Suppressor macrophage treated with lipopolysaccharide for 1 hour (primary cell): ENCODE measurements at regions not wholly inside any gene's neighbourhood (a gene's known extent, or its start where the extent isn't known, plus 50 kb on each side); places are given as distances from the start of the nearest gene placed in this dataset.

Source experiments
- DNase-seq, 3 donors: peaks; one replicate each; pipeline ENCODE4 v3.0.0-alpha.2; 2020 to 2022

DNA sequence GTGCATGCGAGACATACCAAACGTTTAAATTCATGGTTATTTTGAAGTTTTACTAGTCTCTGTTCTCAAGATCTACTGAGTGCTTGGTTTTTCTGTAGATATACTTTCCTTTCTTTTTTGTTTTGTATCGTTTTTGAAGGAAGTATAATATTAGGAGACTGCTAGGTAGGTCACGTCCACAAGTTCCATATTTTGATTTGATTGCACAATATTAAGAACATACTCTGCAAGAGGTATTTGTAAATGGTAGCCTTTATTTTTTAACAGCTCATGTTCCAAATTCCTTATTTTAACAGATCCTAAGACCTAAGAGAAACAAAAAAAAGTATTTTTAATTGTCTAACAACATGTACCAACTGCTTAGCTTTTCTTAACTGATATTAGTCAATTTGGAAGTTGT lies 156.7 kb downstream of the SERPINI1 start:
- DNase-seq: peak in 1 of 3 donors; percentile 25

DNA sequence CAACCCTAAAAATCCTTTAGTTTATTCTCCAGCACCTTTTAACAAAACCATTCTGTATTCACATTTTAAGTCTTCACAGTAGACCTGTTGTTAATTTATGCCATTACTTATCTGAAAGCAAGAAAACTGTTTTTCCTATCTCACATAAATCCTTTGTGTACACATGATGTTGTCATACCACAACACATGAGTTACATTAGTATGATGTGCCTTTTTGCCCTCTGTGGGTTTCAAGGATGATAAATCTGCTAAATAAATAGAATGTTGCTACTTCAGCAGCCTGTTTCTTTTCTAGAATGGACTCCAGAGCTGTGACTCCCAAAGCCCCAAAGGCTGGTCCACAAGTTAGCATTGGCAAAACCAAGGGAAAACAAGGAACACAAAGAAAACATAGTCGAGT lies 151.6 kb downstream of the SERPINI1 start:
- no peak for DNase-seq

DNA sequence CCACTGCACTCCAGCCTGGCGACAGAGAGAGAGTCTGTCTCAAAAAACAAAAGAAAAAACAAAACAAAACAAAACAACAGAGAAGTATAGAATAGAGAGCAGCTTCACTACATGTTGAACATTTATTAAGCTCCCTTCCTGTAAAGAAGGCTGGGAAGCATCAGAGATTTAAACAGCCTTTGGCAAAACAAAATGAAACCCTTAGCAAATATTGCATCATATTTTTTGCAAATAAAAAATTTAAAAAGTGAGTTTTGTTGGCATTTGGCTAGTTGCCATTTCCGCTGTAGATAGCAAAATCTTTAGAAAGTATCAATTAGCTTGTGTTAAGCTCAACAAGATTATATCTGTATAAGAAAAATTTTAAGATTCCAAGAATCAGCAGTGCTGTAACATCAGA lies 151.2 kb downstream of the SERPINI1 start:
- DNase-seq: no peak

DNA sequence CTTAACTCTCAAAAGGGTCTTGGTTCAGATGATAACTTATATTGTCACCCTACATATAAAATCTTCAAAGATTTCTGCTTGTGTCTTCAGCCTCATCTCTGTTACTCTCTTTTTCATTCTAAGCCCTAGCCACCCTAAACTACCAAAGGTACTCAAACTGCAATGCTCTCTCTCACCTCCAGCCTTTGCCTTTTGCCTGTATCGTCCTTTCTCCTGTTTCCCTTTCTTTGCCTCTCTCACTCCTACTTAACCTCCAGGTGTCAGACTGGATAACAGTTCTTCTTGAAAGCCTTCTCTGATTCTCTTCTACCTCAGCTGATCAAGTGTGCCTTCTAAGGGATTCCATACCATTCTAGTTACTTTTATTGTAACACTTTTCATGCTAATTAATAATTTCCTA lies 149.8 kb downstream of the SERPINI1 start:
- DNase-seq: no peak

DNA sequence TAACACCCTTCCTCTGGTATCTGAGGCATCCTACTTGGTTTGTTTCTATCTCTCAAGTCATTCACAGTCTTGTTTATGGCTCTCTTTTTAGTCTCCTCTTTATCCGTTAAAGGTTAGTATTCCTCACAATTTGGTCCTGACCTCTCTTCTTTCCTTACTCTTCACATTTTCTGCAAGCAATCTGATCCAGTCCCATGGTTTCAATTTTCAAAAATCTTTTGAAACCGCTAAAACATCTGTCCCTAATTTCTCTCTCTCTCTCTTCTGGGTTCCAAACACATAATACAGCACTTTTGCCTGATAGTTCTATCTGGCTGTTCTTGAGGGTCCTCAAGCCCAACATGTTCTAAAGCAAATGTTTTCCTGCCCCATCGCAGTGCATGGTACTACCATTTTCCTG lies 149.0 kb downstream of the SERPINI1 start:
- no peak for DNase-seq

DNA sequence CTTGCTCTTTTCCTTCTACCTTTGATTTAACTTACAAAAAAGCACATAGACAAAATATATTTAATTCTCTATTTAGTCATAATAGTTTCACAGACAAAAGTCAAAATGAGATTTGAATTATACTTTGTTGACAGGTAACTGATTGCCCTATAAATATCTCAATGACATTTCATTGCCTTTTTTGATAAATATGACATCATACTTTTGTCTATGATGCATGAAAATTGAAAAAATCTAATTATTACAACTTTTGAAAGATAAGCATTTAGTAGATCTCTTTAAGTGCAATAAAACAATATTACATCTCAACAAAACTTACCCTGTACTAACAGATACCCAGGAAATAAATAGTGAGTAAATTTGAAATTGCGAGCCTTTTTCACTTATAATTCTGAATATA lies 147.9 kb downstream of the SERPINI1 start:
- DNase-seq: no peak

DNA sequence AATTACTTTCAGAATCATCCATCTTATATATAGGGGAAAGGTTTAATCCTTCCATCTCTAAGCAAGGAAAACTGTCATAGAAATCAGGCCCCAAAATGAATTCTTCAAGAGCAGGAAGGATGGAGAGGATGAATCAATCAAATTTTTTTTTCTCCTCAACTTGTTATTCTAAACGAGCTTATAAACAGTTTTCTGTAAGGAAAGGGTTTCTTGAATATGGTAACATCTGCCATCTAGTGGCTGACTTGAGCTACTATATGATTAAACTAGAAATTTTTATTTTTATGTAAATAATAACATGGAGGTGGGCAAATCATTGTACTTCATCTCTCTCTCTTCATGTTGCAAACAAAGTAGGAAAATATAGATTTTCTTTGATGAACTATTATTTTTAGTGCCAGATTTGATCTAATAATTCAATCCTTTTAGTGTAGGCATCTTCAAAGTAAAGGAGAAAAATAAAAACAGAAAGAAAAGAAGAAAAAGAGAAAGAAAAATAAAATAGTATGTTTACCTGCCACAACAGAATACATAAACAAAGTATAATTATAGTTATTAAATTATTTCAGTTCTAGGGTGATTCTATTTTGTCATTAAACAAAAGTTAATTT lies 146.6 kb downstream of the SERPINI1 start:
- DNase-seq: peak; percentile 45 to 84 (median 77)

DNA sequence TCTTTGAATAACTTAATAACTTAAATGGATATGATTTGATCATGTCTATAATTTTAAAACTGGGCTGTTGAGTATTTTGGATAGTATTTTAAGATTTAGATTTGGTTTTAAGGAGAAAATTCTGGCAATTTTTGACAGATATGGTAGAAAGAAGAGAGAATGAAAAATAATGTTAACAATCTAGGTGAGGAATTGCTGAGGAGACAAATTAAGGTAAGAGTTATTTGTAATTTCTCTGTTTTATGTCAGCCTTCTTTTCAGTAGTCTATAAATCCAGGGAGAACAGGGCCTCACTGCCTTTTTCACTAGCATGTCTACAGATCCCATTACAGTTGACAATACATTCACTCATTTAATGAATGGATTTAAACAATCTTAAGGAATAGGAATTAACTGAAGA lies 144.7 kb downstream of the SERPINI1 start:
- no peak for DNase-seq

DNA sequence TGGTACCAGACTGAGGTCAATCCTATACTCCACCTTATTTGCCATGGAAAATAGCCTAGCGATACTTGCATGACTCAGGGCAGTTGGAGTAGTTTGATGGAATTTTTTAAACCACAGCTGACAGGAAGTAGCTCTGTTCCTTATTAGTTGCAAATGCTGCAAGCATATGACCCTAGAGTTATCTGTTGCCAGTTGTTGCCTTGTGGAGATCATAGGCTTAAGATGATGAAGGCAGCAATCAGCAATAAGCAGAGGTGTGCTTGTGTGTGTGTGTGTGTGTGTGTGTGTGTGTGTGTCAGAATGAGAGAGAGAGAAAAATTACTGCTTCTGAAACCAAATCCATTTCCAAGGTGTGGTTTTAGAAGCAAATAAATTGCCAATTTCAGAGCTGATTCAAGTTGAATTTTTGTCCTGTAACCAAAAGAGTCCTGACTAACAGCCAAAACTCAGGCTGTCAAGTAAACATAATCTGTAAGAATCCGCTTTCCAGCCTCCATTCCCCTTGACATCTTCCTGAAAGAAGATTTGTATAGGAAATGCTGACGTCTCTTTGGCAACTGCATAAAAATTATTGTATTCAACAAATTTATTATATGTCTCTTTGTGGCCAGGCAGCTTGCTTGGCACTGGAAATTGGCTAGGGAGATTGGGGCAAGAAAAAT lies 141.2 kb downstream of the SERPINI1 start:
- DNase-seq: peak; percentile 63 to 78 (median 76)
